ENCODE measurements at regions not wholly inside any gene's neighbourhood (a gene's known extent, or its start where the extent isn't known, plus 50 kb on each side); places are given as distances from the start of the nearest gene placed in this dataset.

DNA sequence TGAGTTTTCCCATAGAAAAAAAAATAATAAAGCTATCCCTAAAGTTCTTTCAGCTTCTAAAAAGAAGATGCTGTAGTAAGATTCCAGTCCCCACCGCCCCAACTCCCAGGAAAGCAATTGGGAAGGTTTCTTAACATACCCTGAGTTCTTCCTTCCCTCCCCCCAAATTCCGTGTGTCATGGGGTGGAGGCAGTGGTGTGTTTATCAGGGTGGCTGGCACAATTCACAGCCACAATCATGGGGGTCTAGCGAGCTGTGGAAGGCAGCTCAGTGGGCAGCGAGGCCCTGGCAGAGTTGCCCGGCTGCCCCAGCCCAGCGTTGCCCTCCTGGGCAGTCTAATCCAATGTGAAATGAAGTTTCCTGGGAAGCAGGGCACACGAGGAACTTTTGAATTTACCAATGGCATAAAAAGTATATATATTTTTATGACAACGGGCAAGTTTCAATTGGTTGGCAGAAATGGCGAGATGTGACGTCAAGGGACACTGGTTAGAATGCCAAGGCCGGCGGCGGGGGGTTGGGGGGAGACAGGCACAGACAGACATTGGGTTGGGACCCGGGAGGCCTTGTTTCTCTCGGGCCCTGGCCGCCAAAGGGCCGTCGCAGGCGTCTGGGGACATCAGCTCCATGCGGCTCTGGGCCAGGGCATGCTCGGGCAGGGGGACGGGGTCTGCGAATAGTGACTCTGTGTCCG, 80.7 kb upstream of the PPARA start:
- H3K27me3 ChIP-seq: no peaks in the 10 kb centered on the region
- peak overlapping the region; percentile 94 to 100 (median 100) for H3K27ac ChIP-seq
- H3K4me3 ChIP-seq: peak overlapping the region; percentile 69 to 92 (median 78)
- peaks cover 0 to 61% (median 48%) of the 10 kb centered on the region in 4 donors for H3K4me1 ChIP-seq
- 3 to 18% methylated on average over 24 of the region's 24 CpGs for WGBS, 2 donors
- H3K9me3 ChIP-seq: no peaks in the 10 kb centered on the region
- DNase-seq: peak; percentile 96
- intact Hi-C loops (cut with DNase I): loop anchor here (2.0 kb wide), 1 partner anchor 13 kb away; no protein-coding TSS in a partner anchor
- H3K36me3 ChIP-seq: no peaks in the 10 kb centered on the region
- TF ChIP-seq EP300 (IDR thresholded peaks at IDR 0.05) (peak in 2 of 4 donors; percentile 5 to 57), POLR2AphosphoS5 (IDR thresholded peaks at IDR 0.05) (peak; percentile 82 to 96 (median 94)), POLR2A (IDR thresholded peaks at IDR 0.05) (peak; percentile 88 to 95)
- TF ChIP-seq, protein P1, sequence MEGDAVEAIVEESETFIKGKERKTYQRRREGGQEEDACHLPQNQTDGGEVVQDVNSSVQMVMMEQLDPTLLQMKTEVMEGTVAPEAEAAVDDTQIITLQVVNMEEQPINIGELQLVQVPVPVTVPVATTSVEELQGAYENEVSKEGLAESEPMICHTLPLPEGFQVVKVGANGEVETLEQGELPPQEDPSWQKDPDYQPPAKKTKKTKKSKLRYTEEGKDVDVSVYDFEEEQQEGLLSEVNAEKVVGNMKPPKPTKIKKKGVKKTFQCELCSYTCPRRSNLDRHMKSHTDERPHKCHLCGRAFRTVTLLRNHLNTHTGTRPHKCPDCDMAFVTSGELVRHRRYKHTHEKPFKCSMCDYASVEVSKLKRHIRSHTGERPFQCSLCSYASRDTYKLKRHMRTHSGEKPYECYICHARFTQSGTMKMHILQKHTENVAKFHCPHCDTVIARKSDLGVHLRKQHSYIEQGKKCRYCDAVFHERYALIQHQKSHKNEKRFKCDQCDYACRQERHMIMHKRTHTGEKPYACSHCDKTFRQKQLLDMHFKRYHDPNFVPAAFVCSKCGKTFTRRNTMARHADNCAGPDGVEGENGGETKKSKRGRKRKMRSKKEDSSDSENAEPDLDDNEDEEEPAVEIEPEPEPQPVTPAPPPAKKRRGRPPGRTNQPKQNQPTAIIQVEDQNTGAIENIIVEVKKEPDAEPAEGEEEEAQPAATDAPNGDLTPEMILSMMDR (IDR thresholded peaks at IDR 0.05): no peak

DNA sequence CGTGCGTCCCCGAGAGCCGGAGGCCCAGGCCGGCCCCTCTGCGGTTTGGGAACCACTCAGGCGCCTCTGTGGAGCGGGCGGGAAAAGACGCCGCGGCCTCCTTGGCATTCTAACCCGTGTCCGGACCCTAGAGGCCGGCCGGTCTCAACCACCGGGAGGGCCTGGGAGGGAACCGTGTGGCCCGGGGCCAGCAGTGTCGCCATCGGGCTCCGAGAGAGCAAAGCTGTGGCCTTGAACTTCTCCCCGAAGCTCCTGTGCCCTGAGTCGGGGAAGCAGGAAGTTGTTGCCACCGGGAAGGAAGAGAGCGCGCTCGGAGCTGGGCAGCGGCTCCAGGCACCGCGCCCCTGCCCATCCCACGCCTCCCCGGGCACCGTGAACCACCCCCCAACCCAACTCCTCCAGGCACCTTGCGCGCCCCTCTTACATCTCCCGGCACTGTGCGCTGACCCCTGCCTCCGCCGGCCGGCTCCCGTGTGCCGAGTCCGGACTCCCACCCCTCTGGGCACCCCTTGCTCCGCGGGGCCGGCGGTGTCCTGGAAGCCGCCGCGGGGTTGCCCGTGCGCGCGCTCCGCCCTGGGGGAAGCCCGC, 80.0 kb upstream of the PPARA start:
- peaks cover 0 to 61% (median 50%) of the 10 kb centered on the region in 4 donors for H3K4me1 ChIP-seq
- peak overlapping the region; percentile 94 to 100 (median 100) for H3K27ac ChIP-seq
- H3K9me3 ChIP-seq: no peaks in the 10 kb centered on the region
- H3K36me3 ChIP-seq: no peaks in the 10 kb centered on the region
- peak overlapping the region; percentile 69 to 92 (median 78) for H3K4me3 ChIP-seq
- WGBS, 2 donors: 1% methylated on average over 57 of the region's 57 CpGs
- intact Hi-C loops (cut with DNase I): loop anchor here (2.0 kb wide), 1 partner anchor 14 kb away; no protein-coding TSS in a partner anchor
- peak; percentile 91 for DNase-seq
- H3K27me3 ChIP-seq: no peaks in the 10 kb centered on the region
- TF ChIP-seq EP300 (IDR thresholded peaks at IDR 0.05) (no peak), POLR2A (IDR thresholded peaks at IDR 0.05) (no peak), POLR2AphosphoS5 (IDR thresholded peaks at IDR 0.05) (no peak)
- TF ChIP-seq, protein P1 (IDR thresholded peaks at IDR 0.05): no peak

DNA sequence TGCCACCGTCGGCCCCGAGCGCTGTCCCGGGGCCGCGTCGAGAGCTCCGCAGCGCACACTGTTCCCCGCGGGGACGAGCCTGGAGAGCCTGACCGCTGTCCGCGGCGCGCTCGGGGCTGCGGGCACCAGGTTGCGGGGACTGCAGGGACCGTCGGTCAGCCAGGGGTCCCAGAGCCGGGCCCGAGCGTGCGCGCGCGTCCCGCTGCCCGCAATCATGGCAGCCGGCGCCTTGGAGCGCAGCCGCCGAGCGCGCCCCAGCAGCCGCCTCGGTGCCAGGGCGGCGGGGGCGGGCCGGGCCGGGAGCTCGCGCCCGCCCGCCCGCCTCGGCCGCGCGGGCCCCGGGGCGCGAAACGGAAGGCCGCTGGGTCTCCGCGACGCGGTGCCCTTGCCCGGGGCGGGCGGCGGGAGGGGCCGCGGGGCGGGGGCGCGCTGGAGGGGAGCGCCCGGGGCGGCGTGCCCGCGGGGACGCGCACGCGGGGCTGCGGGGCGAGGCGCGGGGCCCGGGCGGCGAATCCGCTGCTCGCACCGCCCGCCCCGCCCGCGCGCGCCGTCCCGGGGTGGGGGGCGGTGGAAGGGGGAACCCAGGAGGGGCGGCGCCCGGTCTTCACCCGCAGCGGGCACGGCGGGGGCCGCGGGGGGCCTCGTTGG, 79.4 kb upstream of the PPARA start:
- peak; percentile 81 for DNase-seq
- 1% methylated on average over 112 of the region's 112 CpGs for WGBS, 2 donors
- intact Hi-C loops (cut with DNase I): loop anchor here (2.0 kb wide), 1 partner anchor 14 kb away; no protein-coding TSS in a partner anchor
- H3K27ac ChIP-seq: peak overlapping the region; percentile 99 to 100 (median 100)
- H3K27me3 ChIP-seq: no peaks in the 10 kb centered on the region
- H3K36me3 ChIP-seq: no peaks in the 10 kb centered on the region
- H3K9me3 ChIP-seq: no peaks in the 10 kb centered on the region
- peak overlapping the region; percentile 74 to 92 (median 78) for H3K4me3 ChIP-seq
- TF ChIP-seq POLR2A (IDR thresholded peaks at IDR 0.05) (no peak), POLR2AphosphoS5 (IDR thresholded peaks at IDR 0.05) (peak in 3 of 4 donors; percentile 22 to 72 (median 68))
- peaks cover 0 to 61% (median 50%) of the 10 kb centered on the region in 4 donors for H3K4me1 ChIP-seq

DNA sequence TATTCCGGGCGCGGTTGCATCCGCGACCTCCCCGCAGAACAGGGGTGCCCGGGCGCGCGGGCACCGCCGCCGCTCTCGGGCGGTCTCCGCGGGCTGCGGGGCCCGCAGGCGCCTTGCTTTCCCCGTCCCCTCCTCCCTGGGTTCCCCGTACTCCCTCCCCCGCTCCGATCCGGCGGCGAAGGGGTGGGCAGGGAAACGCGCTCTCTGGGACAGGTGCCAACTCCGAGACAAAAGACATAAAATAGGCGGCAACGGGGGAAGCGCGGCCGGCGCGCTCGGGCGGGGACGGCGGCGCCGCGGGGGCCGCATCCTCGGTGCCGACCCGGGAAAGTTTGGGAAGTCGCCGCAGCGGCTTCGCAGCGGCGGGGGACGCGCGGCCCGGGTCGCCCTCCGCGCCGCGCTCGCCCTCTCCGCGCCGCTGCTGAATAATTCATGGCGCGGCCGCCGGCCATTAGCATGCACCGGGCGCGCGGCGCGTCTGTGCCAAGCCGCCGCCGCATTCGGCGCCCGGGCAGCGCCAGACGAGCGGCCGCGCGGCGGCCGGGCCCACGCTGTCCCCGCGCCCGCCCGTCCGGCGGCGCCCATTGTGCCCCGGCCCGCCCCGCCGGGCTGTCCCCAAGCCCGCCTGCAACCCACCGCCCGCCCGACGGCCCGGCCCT, 78.7 kb upstream of the PPARA start:
- WGBS, 2 donors: 0% methylated on average over 109 of the region's 109 CpGs
- TF ChIP-seq EP300 (IDR thresholded peaks at IDR 0.05) (peak in 1 of 4 donors; percentile 5), POLR2AphosphoS5 (IDR thresholded peaks at IDR 0.05) (peak; percentile 77 to 88 (median 88)), POLR2A (IDR thresholded peaks at IDR 0.05) (no peak)
- TF ChIP-seq, protein P1 (IDR thresholded peaks at IDR 0.05): no peak
- H3K9me3 ChIP-seq: no peaks in the 10 kb centered on the region
- peak overlapping the region; percentile 73 to 88 (median 77) for H3K4me3 ChIP-seq
- no peaks in the 10 kb centered on the region for H3K36me3 ChIP-seq
- DNase-seq: peak; percentile 97
- peak overlapping the region; percentile 96 to 99 (median 98) for H3K27ac ChIP-seq
- no peaks in the 10 kb centered on the region for H3K27me3 ChIP-seq
- peaks cover 0 to 61% (median 50%) of the 10 kb centered on the region in 4 donors for H3K4me1 ChIP-seq
- intact Hi-C loops (cut with DNase I): loop anchor here (2.0 kb wide), 1 partner anchor 15 kb away; no protein-coding TSS in a partner anchor
